ENCODE measurements at regions not wholly inside any gene's neighbourhood (a gene's known extent, or its start where the extent isn't known, plus 50 kb on each side); places are given as distances from the start of the nearest gene placed in this dataset.

- Histone ChIP-seq H3K9me3 (no peaks in the 10 kb centered on the region), H3K36me3 (no peaks in the 10 kb centered on the region), H3K27ac (no peak overlapping the region), H3K27me3 (no peaks in the 10 kb centered on the region), H3K4me3 (no peak overlapping the region), H3K4me1 (no peaks in the 10 kb centered on the region)
- 94 to 95% methylated on average over 7 of the region's 7 CpGs for WGBS, 2 donors
- no peak for DNase-seq
- no peak for ATAC-seq (ENCODE audit: low FRiP score in 2 of 2)
- no peak for TF ChIP-seq POLR2AphosphoS5 (IDR thresholded peaks at IDR 0.05)
These were observed 555.9 kb downstream of the LMO4 start for GRCh38 chr1:87884581-87884980.

GRCh38 chr1:87885278-87886025 lies 556.8 kb downstream of the LMO4 start:
- Histone ChIP-seq H3K4me1 (no peaks in the 10 kb centered on the region), H3K27me3 (no peaks in the 10 kb centered on the region), H3K27ac (no peak overlapping the region), H3K9me3 (no peaks in the 10 kb centered on the region), H3K4me3 (no peak overlapping the region), H3K36me3 (no peaks in the 10 kb centered on the region)
- DNase-seq (no peak), ATAC-seq (ENCODE audit: low FRiP score in 2 of 2) (no peak)
- TF ChIP-seq POLR2AphosphoS5 (IDR thresholded peaks at IDR 0.05) (no peak), POLR2A (IDR thresholded peaks at IDR 0.05) (no peak), CTCF (IDR thresholded peaks at IDR 0.05) (no peak), EP300 (IDR thresholded peaks at IDR 0.05) (no peak)
- WGBS, 2 donors, result 87 to 89% methylated on average over 4 of the region's 4 CpGs

GRCh38 chr1:87887100-87887499 lies 558.4 kb downstream of the LMO4 start:
- 67 to 80% methylated on average over 1 of the region's 1 CpG for WGBS, 2 donors
- no peak overlapping the region for H3K27ac ChIP-seq
- ATAC-seq (ENCODE audit: low FRiP score in 2 of 2) (no peak), DNase-seq (no peak)
- H3K9me3 ChIP-seq, result no peaks in the 10 kb centered on the region
- no peaks in the 10 kb centered on the region for H3K4me1 ChIP-seq
- H3K27me3 ChIP-seq, result no peaks in the 10 kb centered on the region
- no peak overlapping the region for H3K4me3 ChIP-seq
- no peaks in the 10 kb centered on the region for H3K36me3 ChIP-seq
- no peak for TF ChIP-seq POLR2AphosphoS5 (IDR thresholded peaks at IDR 0.05)
- TF ChIP-seq EP300 (IDR thresholded peaks at IDR 0.05), result no peak
- no peak for TF ChIP-seq POLR2A (IDR thresholded peaks at IDR 0.05)
- no peak for TF ChIP-seq CTCF (IDR thresholded peaks at IDR 0.05)

- no peak for ATAC-seq (ENCODE audit: low FRiP score in 2 of 2)
These were observed 559.8 kb downstream of the LMO4 start for GRCh38 chr1:87888446-87888845.

GRCh38 chr1:87894062-87894461 lies 565.4 kb downstream of the LMO4 start:
- ATAC-seq (ENCODE audit: low FRiP score in 2 of 2) (no peak), DNase-seq (no peak)
- Histone ChIP-seq H3K4me3 (no peak overlapping the region), H3K27ac (no peak overlapping the region), H3K4me1 (no peaks in the 10 kb centered on the region), H3K9me3 (no peaks in the 10 kb centered on the region), H3K27me3 (no peaks in the 10 kb centered on the region), H3K36me3 (no peaks in the 10 kb centered on the region)
- 63 to 91% methylated on average over 1 of the region's 1 CpG for WGBS, 2 donors
- TF ChIP-seq POLR2AphosphoS5 (IDR thresholded peaks at IDR 0.05), result no peak
- TF ChIP-seq POLR2A (IDR thresholded peaks at IDR 0.05), result no peak
- TF ChIP-seq CTCF (IDR thresholded peaks at IDR 0.05), result no peak
- TF ChIP-seq EP300 (IDR thresholded peaks at IDR 0.05), result no peak

More at GRCh38 chr1:87888446-87888845, 559.8 kb downstream of the LMO4 start:
- no peaks in the 10 kb centered on the region for H3K36me3 ChIP-seq
- H3K27me3 ChIP-seq, result no peaks in the 10 kb centered on the region
- H3K9me3 ChIP-seq, result no peaks in the 10 kb centered on the region
- TF ChIP-seq CTCF (IDR thresholded peaks at IDR 0.05) (no peak), POLR2AphosphoS5 (IDR thresholded peaks at IDR 0.05) (no peak), EP300 (IDR thresholded peaks at IDR 0.05) (no peak), POLR2A (IDR thresholded peaks at IDR 0.05) (no peak)
- DNase-seq, result no peak
- no peak overlapping the region for H3K27ac ChIP-seq
- H3K4me3 ChIP-seq, result no peak overlapping the region
- WGBS, 2 donors, result 57 to 60% methylated on average over 2 of the region's 2 CpGs
- H3K4me1 ChIP-seq, result no peaks in the 10 kb centered on the region
